NCI-H748 (cell line): ENCODE measurements at regions not wholly inside any gene's neighbourhood (a gene's known extent, or its start where the extent isn't known, plus 50 kb on each side); places are given as distances from the start of the nearest gene placed in this dataset.
"Not testable (repeated sequence)": the region's sequence is repeated elsewhere in the genome, so short reads cannot be mapped to it uniquely, and the experiment has no call there.

ENCODE experiments used
- DNase-seq: peaks from one replicate; lab custom pipeline; 2025; ENCODE audit not compliant: unreplicated experiment; lab: John Stamatoyannopoulos, UW

GRCh38 chr2:17258861-17259260 is 259.4 kb downstream of the RAD51AP2 start:
- DNase-seq: no peak

GRCh38 chr2:17257189-17257909 is 260.9 kb downstream of the RAD51AP2 start:
- DNase-seq: no peak

- DNase-seq: no peak
Observed at GRCh38 chr2:17255071-17255470, 263.2 kb downstream of the RAD51AP2 start.

- DNase-seq: no peak
Observed at GRCh38 chr2:17254421-17254820, 263.8 kb downstream of the RAD51AP2 start.

GRCh38 chr2:17252258-17252657 is 266.0 kb downstream of the RAD51AP2 start:
- DNase-seq: no peak

- DNase-seq: no peak
Observed at GRCh38 chr2:17251171-17251570, 267.1 kb downstream of the RAD51AP2 start.

- no peak for DNase-seq
Observed at GRCh38 chr2:17249249-17249648, 269.0 kb downstream of the RAD51AP2 start.

- no peak for DNase-seq
Observed at GRCh38 chr2:17245906-17246305, 272.3 kb downstream of the RAD51AP2 start.

GRCh38 chr2:17242813-17243485 is 275.3 kb downstream of the RAD51AP2 start:
- peak; percentile 14 for DNase-seq

GRCh38 chr2:17239550-17239949 is 278.7 kb downstream of the RAD51AP2 start:
- no peak for DNase-seq

GRCh38 chr2:17235167-17235566 is 283.1 kb downstream of the RAD51AP2 start:
- DNase-seq: no peak

GRCh38 chr2:17232776-17233556 is 285.3 kb downstream of the RAD51AP2 start:
- no peak for DNase-seq

GRCh38 chr2:17231394-17231965 is 286.8 kb downstream of the RAD51AP2 start:
- no peak for DNase-seq

GRCh38 chr2:17229414-17229813 is 288.8 kb downstream of the RAD51AP2 start:
- DNase-seq: no peak

- no peak for DNase-seq
Observed at GRCh38 chr2:17228461-17228860, 289.8 kb downstream of the RAD51AP2 start.

- no peak for DNase-seq
Observed at GRCh38 chr2:17227856-17228255, 290.4 kb downstream of the RAD51AP2 start.

- no peak for DNase-seq
Observed at GRCh38 chr2:17226941-17227490, 291.2 kb downstream of the RAD51AP2 start.

GRCh38 chr2:17223211-17223610 is 295.0 kb downstream of the RAD51AP2 start:
- no peak for DNase-seq

GRCh38 chr2:17208511-17208910 is 309.7 kb downstream of the RAD51AP2 start:
- DNase-seq: no peak

- DNase-seq: no peak
Observed at GRCh38 chr2:17206771-17207170, 311.5 kb downstream of the RAD51AP2 start.

GRCh38 chr2:17204214-17204613 is 314.0 kb downstream of the RAD51AP2 start:
- not testable (repeated sequence) for DNase-seq
